ENCODE measurements at regions not wholly inside any gene's neighbourhood (a gene's known extent, or its start where the extent isn't known, plus 50 kb on each side); places are given as distances from the start of the nearest gene placed in this dataset.
"Not testable (repeated sequence)": the region's sequence is repeated elsewhere in the genome, so short reads cannot be mapped to it uniquely, and the experiment has no call there.

GRCh38 chr13:97768134-97768533 lies 185.3 kb upstream of the IPO5 start:
- dilution Hi-C loops (cut with HindIII; ENCODE audit: low sequenced_read_pairs, unreplicated experiment) (no loop called here), intact Hi-C loops (cut with micrococcal nuclease) (no loop called here), in situ Hi-C loops (cut with MboI; ENCODE audit: low sequenced_read_pairs) (no loop called here)
- H3K36me3 ChIP-seq (ENCODE audit: control insufficient read depth, insufficient read depth, low read length): no peaks in the 10 kb centered on the region
- H3K9me1 ChIP-seq (ENCODE audit: insufficient read depth, low read length): no peaks in the 10 kb centered on the region
- no peak overlapping the region for H2AK5ac ChIP-seq (ENCODE audit: low read depth, low read length)
- DNase-seq (no peak), ATAC-seq (ENCODE audit: low read depth) (no peak)
- H3K4me2 ChIP-seq (ENCODE audit: low read depth, low read length): no peak overlapping the region
- H3K27me3 ChIP-seq (ENCODE audit: control insufficient read depth, insufficient read depth, low read length): no peaks in the 10 kb centered on the region
- ChIA-PET CTCF (no interaction called here), POLR2A (ENCODE audit: unreplicated experiment) (no interaction called here)
- H2AFZ ChIP-seq (replicated peaks; ENCODE audit: low read length, poor library complexity): no peak overlapping the region
- no peak overlapping the region for H3K4ac ChIP-seq (ENCODE audit: low read depth, low read length)
- no peak overlapping the region for H2BK5ac ChIP-seq (ENCODE audit: low read depth, low read length, poor library complexity, severe bottlenecking)
- no peak for TF ChIP-seq USF2 (IDR thresholded peaks at IDR 0.05; ENCODE audit: low read depth, low read length)
- TF ChIP-seq CHD1 (IDR thresholded peaks at IDR 0.05; ENCODE audit: low read depth, low read length): no peak
- TF ChIP-seq SMC3 (IDR thresholded peaks at IDR 0.05; ENCODE audit: low read depth, low read length): no peak
- no peak for TF ChIP-seq CTCF (conservative IDR thresholded peaks at IDR 0.05; ENCODE audit: low read depth, low read length)
- no peak overlapping the region for H2BK120ac ChIP-seq (ENCODE audit: low read depth, low read length)
- H4K20me1 ChIP-seq (ENCODE audit: insufficient read depth, low read length): no peaks in the 10 kb centered on the region
- BruUV-seq (replicated peaks): no TSS peak
- H3K9me3 ChIP-seq (ENCODE audit: control insufficient read depth, insufficient read depth, low read length): no peaks in the 10 kb centered on the region
- no peaks in the 10 kb centered on the region for H3K4me1 ChIP-seq (ENCODE audit: control insufficient read depth, insufficient read depth, low read length)
- H3K14ac ChIP-seq (replicated peaks; ENCODE audit: low read depth, low read length): no peak overlapping the region
- no peak overlapping the region for H3K18ac ChIP-seq (ENCODE audit: low read depth, low read length)
- H2AK9ac ChIP-seq (replicated peaks; ENCODE audit: low read depth, low read length, poor library complexity): no peak overlapping the region
- no CpG with 5 or more reads among the region's 3 CpGs for WGBS, 2 experiments (ENCODE audit: extremely low coverage in 2 of 2, insufficient read length in 1 of 2)
- no peaks in the 10 kb centered on the region for H3K79me1 ChIP-seq (ENCODE audit: low read depth in 1 of 2, low read length in 2 of 2)
- H4K8ac ChIP-seq (ENCODE audit: low read depth in 2 of 2, low read length in 2 of 2): no peak overlapping the region
- H3K56ac ChIP-seq (ENCODE audit: extremely low read depth, insufficient read depth, low read length): no peak overlapping the region
- no peak overlapping the region for H4K91ac ChIP-seq (ENCODE audit: insufficient read depth, low read depth, low read length)
- H2BK15ac ChIP-seq (ENCODE audit: low read depth, low read length): no peak overlapping the region
- no peak overlapping the region for H3K4me3 ChIP-seq (ENCODE audit: insufficient read depth, low read depth, low read length)
- H3K9ac ChIP-seq (ENCODE audit: low read depth, low read length): no peak overlapping the region
- no peak overlapping the region for H3K27ac ChIP-seq (ENCODE audit: insufficient read depth, low read length)
- no peak overlapping the region for H4K5ac ChIP-seq (ENCODE audit: low read depth, low read length)
- no peak overlapping the region for H2BK20ac ChIP-seq (ENCODE audit: low read depth, low read length)
- no peak overlapping the region for H3K23ac ChIP-seq (ENCODE audit: low read depth, low read length)

- no CpG with 5 or more reads among the region's 5 CpGs for WGBS, 2 experiments (ENCODE audit: extremely low coverage in 2 of 2, insufficient read length in 1 of 2)
- H3K27ac ChIP-seq (ENCODE audit: insufficient read depth, low read length); H2AK5ac ChIP-seq (ENCODE audit: low read depth, low read length); H3K36me3 ChIP-seq (ENCODE audit: control insufficient read depth, insufficient read depth, low read length); dilution Hi-C loops (cut with HindIII; ENCODE audit: low sequenced_read_pairs, unreplicated experiment); CTCF ChIA-PET; H2BK15ac ChIP-seq (ENCODE audit: low read depth, low read length); H4K5ac ChIP-seq (ENCODE audit: low read depth, low read length); H3K4me1 ChIP-seq (ENCODE audit: control insufficient read depth, insufficient read depth, low read length); H4K8ac ChIP-seq (ENCODE audit: low read depth in 2 of 2, low read length in 2 of 2); H2AFZ ChIP-seq (replicated peaks; ENCODE audit: low read length, poor library complexity); H2BK20ac ChIP-seq (ENCODE audit: low read depth, low read length); H3K4me2 ChIP-seq (ENCODE audit: low read depth, low read length); ATAC-seq (ENCODE audit: low read depth); H4K91ac ChIP-seq (ENCODE audit: insufficient read depth, low read depth, low read length); DNase-seq; H3K9me1 ChIP-seq (ENCODE audit: insufficient read depth, low read length); H3K4ac ChIP-seq (ENCODE audit: low read depth, low read length); POLR2A ChIA-PET (ENCODE audit: unreplicated experiment); H3K4me3 ChIP-seq (ENCODE audit: insufficient read depth, low read depth, low read length); H3K27me3 ChIP-seq (ENCODE audit: control insufficient read depth, insufficient read depth, low read length); H3K9me3 ChIP-seq (ENCODE audit: control insufficient read depth, insufficient read depth, low read length); H3K56ac ChIP-seq (ENCODE audit: extremely low read depth, insufficient read depth, low read length); H3K18ac ChIP-seq (ENCODE audit: low read depth, low read length); H3K9ac ChIP-seq (ENCODE audit: low read depth, low read length); intact Hi-C loops (cut with micrococcal nuclease); in situ Hi-C loops (cut with MboI; ENCODE audit: low sequenced_read_pairs); H4K20me1 ChIP-seq (ENCODE audit: insufficient read depth, low read length); H3K79me1 ChIP-seq (ENCODE audit: low read depth in 1 of 2, low read length in 2 of 2); H2BK120ac ChIP-seq (ENCODE audit: low read depth, low read length); H2AK9ac ChIP-seq (replicated peaks; ENCODE audit: low read depth, low read length, poor library complexity); BruUV-seq (replicated peaks); H2BK5ac ChIP-seq (ENCODE audit: low read depth, low read length, poor library complexity, severe bottlenecking); H3K14ac ChIP-seq (replicated peaks; ENCODE audit: low read depth, low read length); H3K23ac ChIP-seq (ENCODE audit: low read depth, low read length): not testable (repeated sequence)
Measured at GRCh38 chr13:97770231-97770630, 183.2 kb upstream of the IPO5 start.
